Adrenal gland (tissue), 9 donors: ENCODE measurements at regions not wholly inside any gene's neighbourhood (a gene's known extent, or its start where the extent isn't known, plus 50 kb on each side); places are given as distances from the start of the nearest gene placed in this dataset.
A peak's percentile ranks its signal among the peaks of the same experiment; 100 is the strongest.

Experiments
- DNase-seq, 7 donors: peaks; one replicate each; pipeline ENCODE4 v3.0.0-alpha.2; 2019 to 2020
- H3K27ac ChIP-seq, 5 donors: fragments of 200-600 bp; sonication (generic) in 4 of 5; 1 replicate in 3 of 5; 2 replicates in 2 of 5; pipeline versions ENCODE4 v1.5.1 to v1.8.0; 2016 to 2020; ENCODE audit warnings: mild to moderate bottlenecking in 1 of 5
- H3K27me3 ChIP-seq: fragments of 200-600 bp; 2 replicates; pipeline ENCODE4 v1.8.0; 2021
- H3K36me3 ChIP-seq, 2 donors: fragments of 200-600 bp; replicated peaks in 1 of 2; 1 replicate in 1 of 2; 2 replicates in 1 of 2; pipeline versions ENCODE4 v1.5.1 to v1.8.0; 2018 to 2022
- H3K4me1 ChIP-seq, 2 donors: fragments of 200-600 bp; replicated peaks in 1 of 2; 1 replicate in 1 of 2; 2 replicates in 1 of 2; pipeline versions ENCODE4 v1.5.1 to v1.8.0; 2018 to 2021
- H3K4me3 ChIP-seq, 4 donors: fragments of 200-600 bp; sonication (generic) in 3 of 4; one replicate each; pipeline ENCODE4 v1.5.1; 2016 to 2018
- H3K9me3 ChIP-seq, 3 donors: fragments of 200-600 bp; sonication (generic) in 1 of 3; replicated peaks in 1 of 3; 1 replicate in 2 of 3; 2 replicates in 1 of 3; pipeline versions ENCODE4 v1.5.1 to v1.8.0; 2016 to 2021
- POLR2A ChIP-seq, 2 donors: fragments of 450-650 bp; IDR thresholded peaks; one replicate each; pipeline ENCODE4 v1.6.1; 2017; ENCODE audit warnings: antibody characterized with exemption in 2 of 2, mild to moderate bottlenecking in 2 of 2, moderate library complexity in 1 of 2
- WGBS, 4 donors: extraction: QIAGEN DNeasy Blood & Tissue Kit in 2 of 4; methylation state at CpG; one replicate each; pipeline versions ENCODE4 v1.1.5 to v1.1.7; 2013 to 2017; 5-methylcytosine and 5-hydroxymethylcytosine counted together
- intact Hi-C, 2 donors: fragments of 100-400 bp; cut with DNase I; formaldehyde crosslinking; loops; one replicate each; pipeline versions ENCODE4 v1.14.1 to v1.15.0; 2022 to 2023
- TF ChIP-seq, protein P1 (sequence below), 6 experiments: fragments of 450-650 bp in 4 of 6; fragments of 200-600 bp in 2 of 6; sonication (generic) in 1 of 6; IDR thresholded peaks; 1 replicate in 5 of 6; 2 replicates in 1 of 6; pipeline versions ENCODE4 v1.5.1 to v1.8.0; 2016 to 2021; ENCODE audit warnings: antibody characterized with exemption in 6 of 6, mild to moderate bottlenecking in 2 of 6, moderate library complexity in 1 of 6
- donor health status: healthy with polysubstance abuse.
- donor health status: Bipolar disorder and iron deficiency.
- donor health status: DM: yes; HTN: yes; CAD: no.
- donor health status: DM: no; HTN: no; CAD: no.
- donor health status: DM: no; HTN: no; CAD: no.

DNA sequence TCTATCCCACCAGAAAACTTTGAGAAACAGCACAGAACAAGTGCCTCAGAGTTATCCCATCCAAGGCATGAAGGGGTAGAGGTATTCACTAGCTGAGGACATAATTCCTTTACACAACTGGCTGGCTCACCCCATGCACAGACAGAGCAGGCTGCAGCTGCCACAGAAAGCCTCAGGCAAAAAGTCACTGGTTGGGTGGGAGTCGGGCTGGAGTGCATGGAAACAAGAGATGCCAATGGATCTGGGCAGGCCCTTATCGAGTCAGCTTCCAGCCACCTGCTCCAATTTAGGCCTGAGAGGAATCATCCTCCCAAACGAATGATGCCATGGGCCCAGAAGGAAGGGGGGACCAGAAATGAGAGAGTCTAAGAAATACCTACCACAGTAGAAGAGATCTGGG lies 83.0 kb downstream of the RSL24D1 start:
- H3K27me3 ChIP-seq: no peaks in the 10 kb centered on the region
- H3K36me3 ChIP-seq: no peaks in the 10 kb centered on the region
- intact Hi-C loops: no loop called here
- peaks cover 0 to 3% of the 10 kb centered on the region in 2 donors for H3K4me1 ChIP-seq
- WGBS, 4 donors: 74 to 86% (median 81%) methylated on average over 3 of the region's 3 CpGs
- no peaks in the 10 kb centered on the region for H3K9me3 ChIP-seq
- DNase-seq: no peak
- no peak overlapping the region for H3K27ac ChIP-seq
- TF ChIP-seq, protein P1, sequence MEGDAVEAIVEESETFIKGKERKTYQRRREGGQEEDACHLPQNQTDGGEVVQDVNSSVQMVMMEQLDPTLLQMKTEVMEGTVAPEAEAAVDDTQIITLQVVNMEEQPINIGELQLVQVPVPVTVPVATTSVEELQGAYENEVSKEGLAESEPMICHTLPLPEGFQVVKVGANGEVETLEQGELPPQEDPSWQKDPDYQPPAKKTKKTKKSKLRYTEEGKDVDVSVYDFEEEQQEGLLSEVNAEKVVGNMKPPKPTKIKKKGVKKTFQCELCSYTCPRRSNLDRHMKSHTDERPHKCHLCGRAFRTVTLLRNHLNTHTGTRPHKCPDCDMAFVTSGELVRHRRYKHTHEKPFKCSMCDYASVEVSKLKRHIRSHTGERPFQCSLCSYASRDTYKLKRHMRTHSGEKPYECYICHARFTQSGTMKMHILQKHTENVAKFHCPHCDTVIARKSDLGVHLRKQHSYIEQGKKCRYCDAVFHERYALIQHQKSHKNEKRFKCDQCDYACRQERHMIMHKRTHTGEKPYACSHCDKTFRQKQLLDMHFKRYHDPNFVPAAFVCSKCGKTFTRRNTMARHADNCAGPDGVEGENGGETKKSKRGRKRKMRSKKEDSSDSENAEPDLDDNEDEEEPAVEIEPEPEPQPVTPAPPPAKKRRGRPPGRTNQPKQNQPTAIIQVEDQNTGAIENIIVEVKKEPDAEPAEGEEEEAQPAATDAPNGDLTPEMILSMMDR (IDR thresholded peaks at IDR 0.05): no peak
- no peak for TF ChIP-seq POLR2A (IDR thresholded peaks at IDR 0.05)
- H3K4me3 ChIP-seq: no peak overlapping the region

GRCh38 chr15:55112706-55113105 lies 84.0 kb downstream of the RSL24D1 start:
- TF ChIP-seq, protein P1 (IDR thresholded peaks at IDR 0.05): no peak
- no peak for TF ChIP-seq POLR2A (IDR thresholded peaks at IDR 0.05)
- no peak overlapping the region for H3K4me3 ChIP-seq
- H3K4me1 ChIP-seq: peaks cover 0 to 6% of the 10 kb centered on the region in 2 donors
- DNase-seq: no peak
- no peaks in the 10 kb centered on the region for H3K36me3 ChIP-seq
- 54 to 69% (median 60%) methylated on average over 1 of the region's 1 CpG for WGBS, 4 donors
- H3K27me3 ChIP-seq: no peaks in the 10 kb centered on the region
- no peak overlapping the region for H3K27ac ChIP-seq
- intact Hi-C loops: no loop called here
- no peaks in the 10 kb centered on the region for H3K9me3 ChIP-seq

DNA sequence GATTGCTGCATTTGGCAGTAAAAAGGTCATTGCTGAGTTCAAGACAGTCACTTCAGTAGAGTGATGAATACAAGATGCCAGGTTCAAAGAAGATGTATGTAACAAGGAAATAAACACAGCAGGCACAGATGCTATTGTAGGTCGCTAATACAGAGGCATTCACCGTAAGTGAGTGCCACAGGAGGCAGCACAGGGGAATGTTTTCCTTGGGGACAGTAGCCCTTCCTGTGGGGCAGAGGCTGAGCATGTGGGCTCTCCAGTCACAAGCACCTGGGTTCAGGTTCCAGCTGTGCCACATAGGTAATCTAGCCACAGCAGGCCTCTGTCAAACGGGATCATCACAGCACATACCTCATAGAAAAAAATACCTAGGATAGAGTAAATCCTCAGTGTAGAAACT lies 86.3 kb downstream of the RSL24D1 start:
- Histone ChIP-seq H3K36me3 (no peaks in the 10 kb centered on the region), H3K27ac (no peak overlapping the region), H3K4me1 (peaks cover 0 to 6% of the 10 kb centered on the region in 2 donors), H3K4me3 (no peak overlapping the region), H3K27me3 (no peaks in the 10 kb centered on the region), H3K9me3 (no peaks in the 10 kb centered on the region)
- intact Hi-C loops: no loop called here
- DNase-seq: no peak
- 33 to 49% (median 44%) methylated on average over 3 of the region's 3 CpGs for WGBS, 4 donors
- TF ChIP-seq POLR2A (IDR thresholded peaks at IDR 0.05): no peak
- TF ChIP-seq, protein P1 (IDR thresholded peaks at IDR 0.05): no peak

DNA sequence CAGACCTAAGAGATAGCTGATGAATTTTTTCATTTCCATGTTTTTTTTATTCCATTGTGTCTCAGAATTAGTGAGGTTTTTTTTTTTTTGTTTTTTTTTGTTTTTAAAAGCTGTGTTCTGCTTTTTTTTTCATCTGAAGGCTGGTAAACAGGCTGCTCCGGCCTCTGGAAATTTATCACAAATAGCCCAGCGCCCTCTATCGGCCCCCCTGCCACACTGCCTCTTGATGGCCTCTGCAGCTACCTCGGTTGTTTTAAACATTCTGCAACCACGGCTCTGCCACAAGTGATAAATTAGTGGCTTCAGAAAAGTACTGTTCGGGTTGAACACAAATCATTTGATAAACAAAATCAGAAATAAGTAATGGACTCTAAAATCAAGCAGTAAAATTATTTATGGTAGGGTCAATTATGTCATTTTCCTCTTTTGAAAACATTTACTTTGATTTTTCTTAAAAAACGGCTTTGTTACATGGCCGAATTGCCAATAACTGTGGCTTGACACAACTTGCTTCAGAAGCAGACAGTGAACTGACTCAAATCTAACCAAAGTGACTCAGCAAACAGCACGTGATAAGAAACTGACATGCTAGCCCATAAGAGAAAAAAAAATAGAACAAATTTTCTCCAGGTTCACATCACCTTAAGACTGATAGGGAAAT lies 87.8 kb downstream of the RSL24D1 start:
- H3K4me3 ChIP-seq: no peak overlapping the region
- no peaks in the 10 kb centered on the region for H3K9me3 ChIP-seq
- H3K4me1 ChIP-seq: peaks cover 0 to 6% of the 10 kb centered on the region in 2 donors
- DNase-seq: peak; percentile 58 to 87 (median 80)
- 6 to 9% (median 8%) methylated on average over 9 of the region's 9 CpGs for WGBS, 4 donors
- no peak overlapping the region for H3K27ac ChIP-seq
- no peaks in the 10 kb centered on the region for H3K36me3 ChIP-seq
- TF ChIP-seq, protein P1 (IDR thresholded peaks at IDR 0.05): peak; percentile 36 to 65 (median 52)
- TF ChIP-seq POLR2A (IDR thresholded peaks at IDR 0.05): no peak
- intact Hi-C loops: loop anchor here in 1 of 2 donors (10.0 kb wide), 1 partner anchor 1024 kb away; no protein-coding TSS in a partner anchor
- no peaks in the 10 kb centered on the region for H3K27me3 ChIP-seq
